ENCODE measurements at regions not wholly inside any gene's neighbourhood (a gene's known extent, or its start where the extent isn't known, plus 50 kb on each side); places are given as distances from the start of the nearest gene placed in this dataset.

DNA sequence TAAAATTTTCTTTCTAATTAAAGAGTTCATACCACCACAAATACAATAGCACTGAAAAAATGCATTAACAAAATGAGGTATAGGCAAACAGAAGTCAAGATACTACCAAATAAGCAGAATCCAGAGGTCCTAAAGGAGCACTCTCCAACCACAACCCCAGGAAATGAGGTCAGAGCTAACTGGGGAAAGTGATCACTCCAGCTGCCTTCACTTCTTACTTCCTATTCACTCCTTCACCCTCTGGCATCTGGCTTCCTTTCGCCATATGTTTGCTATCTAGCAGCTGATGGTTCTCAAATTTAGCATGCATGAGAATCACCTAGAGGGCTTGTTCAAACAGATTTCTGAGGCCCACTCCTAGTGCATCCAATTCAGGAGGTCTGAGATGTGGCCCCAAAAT lies 212.6 kb upstream of the ACVR2A start:
- H3K9me3 Mint-ChIP-seq (ENCODE audit: insufficient read depth), result no peaks in the 10 kb centered on the region
- no peak overlapping the region for H3K27ac Mint-ChIP-seq
- H3K27me3 Mint-ChIP-seq, result no peaks in the 10 kb centered on the region
- ATAC-seq (ENCODE audit: low read depth) (no peak), DNase-seq (no peak)
- Histone ChIP-seq H3K27me3 (replicated peaks in 1 of 4; ENCODE audit: control extremely low read depth in 1 of 4, control insufficient read depth in 3 of 4, insufficient read depth in 4 of 4, low read length in 3 of 4) (no peaks in the 10 kb centered on the region), H3K79me2 (ENCODE audit: control insufficient read depth, insufficient read depth, low read length) (no peaks in the 10 kb centered on the region), H3K4me1 (ENCODE audit: control insufficient read depth in 2 of 2, insufficient read depth in 2 of 2, low read length in 2 of 2) (peaks cover 0 to 10% of the 10 kb centered on the region in 2 donors), H3K27ac (ENCODE audit: low read length in 2 of 2) (no peak overlapping the region), H3K9me3 (ENCODE audit: control extremely low read depth in 1 of 3, control insufficient read depth in 2 of 3, insufficient read depth in 1 of 3, low read length in 2 of 3) (no peaks in the 10 kb centered on the region), H4K20me1 (ENCODE audit: control insufficient read depth, insufficient read depth, low read length, poor library complexity, severe bottlenecking) (no peaks in the 10 kb centered on the region), H3K9ac (ENCODE audit: low read length) (no peak overlapping the region), H2AFZ (ENCODE audit: insufficient read depth, low read depth, low read length, poor library complexity, severe bottlenecking) (no peak overlapping the region), H3K4me2 (replicated peaks; ENCODE audit: low read depth, low read length, poor library complexity, severe bottlenecking) (no peak overlapping the region), H3K4me3 (ENCODE audit: control extremely low read depth in 1 of 5, extremely low read depth in 1 of 5, insufficient read depth in 1 of 5, low read depth in 2 of 5, low read length in 4 of 5) (no peak overlapping the region), H3K36me3 (replicated peaks in 1 of 2; ENCODE audit: control extremely low read depth in 1 of 2, control insufficient read depth in 1 of 2, extremely low read depth in 1 of 2, insufficient read depth in 2 of 2, low read length in 1 of 2) (no peaks in the 10 kb centered on the region)
- ChIA-PET POLR2A (no interaction called here), CTCF (no interaction called here)
- H3K4me1 Mint-ChIP-seq, result peaks cover 31% of the 10 kb centered on the region
- intact Hi-C loops (cut with micrococcal nuclease), result no loop called here
- no peak overlapping the region for H3K4me3 Mint-ChIP-seq
- WGBS (ENCODE audit: insufficient coverage), result 78% methylated on average over 1 of the region's 1 CpG
- no peak for TF ChIP-seq EZH2 (IDR thresholded peaks at IDR 0.05; ENCODE audit: borderline replicate concordance, insufficient read depth, low read depth, low read length, poor library complexity, severe bottlenecking)
- TF ChIP-seq, protein P1, sequence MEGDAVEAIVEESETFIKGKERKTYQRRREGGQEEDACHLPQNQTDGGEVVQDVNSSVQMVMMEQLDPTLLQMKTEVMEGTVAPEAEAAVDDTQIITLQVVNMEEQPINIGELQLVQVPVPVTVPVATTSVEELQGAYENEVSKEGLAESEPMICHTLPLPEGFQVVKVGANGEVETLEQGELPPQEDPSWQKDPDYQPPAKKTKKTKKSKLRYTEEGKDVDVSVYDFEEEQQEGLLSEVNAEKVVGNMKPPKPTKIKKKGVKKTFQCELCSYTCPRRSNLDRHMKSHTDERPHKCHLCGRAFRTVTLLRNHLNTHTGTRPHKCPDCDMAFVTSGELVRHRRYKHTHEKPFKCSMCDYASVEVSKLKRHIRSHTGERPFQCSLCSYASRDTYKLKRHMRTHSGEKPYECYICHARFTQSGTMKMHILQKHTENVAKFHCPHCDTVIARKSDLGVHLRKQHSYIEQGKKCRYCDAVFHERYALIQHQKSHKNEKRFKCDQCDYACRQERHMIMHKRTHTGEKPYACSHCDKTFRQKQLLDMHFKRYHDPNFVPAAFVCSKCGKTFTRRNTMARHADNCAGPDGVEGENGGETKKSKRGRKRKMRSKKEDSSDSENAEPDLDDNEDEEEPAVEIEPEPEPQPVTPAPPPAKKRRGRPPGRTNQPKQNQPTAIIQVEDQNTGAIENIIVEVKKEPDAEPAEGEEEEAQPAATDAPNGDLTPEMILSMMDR (IDR thresholded peaks at IDR 0.05), result no peak

DNA sequence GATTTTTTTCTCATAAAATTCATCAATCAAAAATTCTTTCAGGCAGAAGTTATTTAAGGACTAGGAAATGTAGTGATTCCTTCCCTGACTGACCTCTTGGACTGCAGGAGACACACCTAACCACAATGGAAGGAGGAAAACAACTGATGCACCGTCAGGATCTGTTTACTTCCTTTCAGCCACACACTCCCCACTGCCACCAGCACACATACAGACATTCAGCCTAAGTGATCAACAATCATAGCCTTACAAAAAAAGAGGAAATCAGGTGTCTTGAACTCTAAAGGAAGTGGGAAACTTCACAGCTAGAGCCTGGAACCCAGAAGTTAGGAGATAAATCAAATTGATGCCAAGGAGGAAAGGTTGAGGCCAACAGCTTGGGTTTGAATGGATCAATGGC lies 213.5 kb upstream of the ACVR2A start:
- WGBS (ENCODE audit: insufficient coverage), result 0% methylated on average over 1 of the region's 1 CpG
- Histone ChIP-seq H3K4me2 (replicated peaks; ENCODE audit: low read depth, low read length, poor library complexity, severe bottlenecking) (no peak overlapping the region), H3K79me2 (ENCODE audit: control insufficient read depth, insufficient read depth, low read length) (no peaks in the 10 kb centered on the region), H2AFZ (ENCODE audit: insufficient read depth, low read depth, low read length, poor library complexity, severe bottlenecking) (peak overlapping the region; percentile 13), H3K27me3 (replicated peaks in 1 of 4; ENCODE audit: control extremely low read depth in 1 of 4, control insufficient read depth in 3 of 4, insufficient read depth in 4 of 4, low read length in 3 of 4) (no peaks in the 10 kb centered on the region), H4K20me1 (ENCODE audit: control insufficient read depth, insufficient read depth, low read length, poor library complexity, severe bottlenecking) (no peaks in the 10 kb centered on the region), H3K4me3 (ENCODE audit: control extremely low read depth in 1 of 5, extremely low read depth in 1 of 5, insufficient read depth in 1 of 5, low read depth in 2 of 5, low read length in 4 of 5) (no peak overlapping the region), H3K9me3 (ENCODE audit: control extremely low read depth in 1 of 3, control insufficient read depth in 2 of 3, insufficient read depth in 1 of 3, low read length in 2 of 3) (no peaks in the 10 kb centered on the region), H3K27ac (ENCODE audit: low read length in 2 of 2) (no peak overlapping the region), H3K36me3 (replicated peaks in 1 of 2; ENCODE audit: control extremely low read depth in 1 of 2, control insufficient read depth in 1 of 2, extremely low read depth in 1 of 2, insufficient read depth in 2 of 2, low read length in 1 of 2) (no peaks in the 10 kb centered on the region), H3K4me1 (ENCODE audit: control insufficient read depth in 2 of 2, insufficient read depth in 2 of 2, low read length in 2 of 2) (peaks cover 0 to 10% of the 10 kb centered on the region in 2 donors), H3K9ac (ENCODE audit: low read length) (no peak overlapping the region)
- no peaks in the 10 kb centered on the region for H3K9me3 Mint-ChIP-seq (ENCODE audit: insufficient read depth)
- H3K27ac Mint-ChIP-seq, result no peak overlapping the region
- intact Hi-C loops (cut with micrococcal nuclease), result no loop called here
- no peak overlapping the region for H3K4me3 Mint-ChIP-seq
- ChIA-PET POLR2A (no interaction called here), CTCF (no interaction called here)
- ATAC-seq (ENCODE audit: low read depth) (no peak), DNase-seq (no peak)
- TF ChIP-seq, protein P1 (IDR thresholded peaks at IDR 0.05), result no peak
- no peak for TF ChIP-seq EZH2 (IDR thresholded peaks at IDR 0.05; ENCODE audit: borderline replicate concordance, insufficient read depth, low read depth, low read length, poor library complexity, severe bottlenecking)
- no peaks in the 10 kb centered on the region for H3K27me3 Mint-ChIP-seq
- H3K4me1 Mint-ChIP-seq, result peaks cover 25% of the 10 kb centered on the region
